ENCODE measurements at regions not wholly inside any gene's neighbourhood (a gene's known extent, or its start where the extent isn't known, plus 50 kb on each side); places are given as distances from the start of the nearest gene placed in this dataset.

DNA sequence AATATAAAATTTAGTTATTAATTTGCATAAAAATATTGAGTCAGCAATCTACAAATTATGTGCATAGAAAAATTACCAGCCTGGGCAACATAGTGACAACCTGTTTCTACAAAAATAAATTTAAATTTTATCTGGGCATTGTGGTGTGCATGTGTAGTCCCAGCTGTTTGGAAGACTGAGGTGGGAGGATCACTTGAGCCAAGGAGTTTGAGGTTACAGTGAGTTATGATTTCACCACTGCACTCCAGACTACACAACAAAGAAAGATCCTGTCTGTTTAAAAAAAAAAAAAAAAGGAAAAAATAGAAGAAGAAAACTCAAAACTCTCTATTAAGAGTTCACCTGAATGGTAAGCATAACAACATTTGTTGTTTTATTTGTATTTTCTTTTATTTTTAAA lies 1048.4 kb upstream of the CDH2 start:
- Histone ChIP-seq H3K27ac (ENCODE audit: extremely low read depth, low read depth, low read length) (no peak overlapping the region), H3K36me3 (ENCODE audit: control insufficient read depth in 2 of 2, insufficient read depth in 1 of 2, low read length in 2 of 2) (no peaks in the 10 kb centered on the region), H3K4me3 (ENCODE audit: low read depth, low read length) (no peak overlapping the region), H3K9me3 (ENCODE audit: control insufficient read depth, insufficient read depth, low read depth, low read length) (no peaks in the 10 kb centered on the region), H3K4me1 (ENCODE audit: control insufficient read depth, insufficient read depth, low read length) (no peaks in the 10 kb centered on the region)
- CTCF ChIA-PET, result no interaction called here
- TF ChIP-seq, protein P1, sequence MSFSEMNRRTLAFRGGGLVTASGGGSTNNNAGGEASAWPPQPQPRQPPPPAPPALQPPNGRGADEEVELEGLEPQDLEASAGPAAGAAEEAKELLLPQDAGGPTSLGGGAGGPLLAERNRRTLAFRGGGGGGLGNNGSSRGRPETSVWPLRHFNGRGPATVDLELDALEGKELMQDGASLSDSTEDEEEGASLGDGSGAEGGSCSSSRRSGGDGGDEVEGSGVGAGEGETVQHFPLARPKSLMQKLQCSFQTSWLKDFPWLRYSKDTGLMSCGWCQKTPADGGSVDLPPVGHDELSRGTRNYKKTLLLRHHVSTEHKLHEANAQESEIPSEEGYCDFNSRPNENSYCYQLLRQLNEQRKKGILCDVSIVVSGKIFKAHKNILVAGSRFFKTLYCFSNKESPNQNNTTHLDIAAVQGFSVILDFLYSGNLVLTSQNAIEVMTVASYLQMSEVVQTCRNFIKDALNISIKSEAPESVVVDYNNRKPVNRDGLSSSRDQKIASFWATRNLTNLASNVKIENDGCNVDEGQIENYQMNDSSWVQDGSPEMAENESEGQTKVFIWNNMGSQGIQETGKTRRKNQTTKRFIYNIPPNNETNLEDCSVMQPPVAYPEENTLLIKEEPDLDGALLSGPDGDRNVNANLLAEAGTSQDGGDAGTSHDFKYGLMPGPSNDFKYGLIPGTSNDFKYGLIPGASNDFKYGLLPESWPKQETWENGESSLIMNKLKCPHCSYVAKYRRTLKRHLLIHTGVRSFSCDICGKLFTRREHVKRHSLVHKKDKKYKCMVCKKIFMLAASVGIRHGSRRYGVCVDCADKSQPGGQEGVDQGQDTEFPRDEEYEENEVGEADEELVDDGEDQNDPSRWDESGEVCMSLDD (tag by site-specific recombination; IDR thresholded peaks at IDR 0.05), result no peak
- TF ChIP-seq KLF1 (tag by site-specific recombination; IDR thresholded peaks at IDR 0.05) (no peak), ZNF529 (tag by site-specific recombination; IDR thresholded peaks at IDR 0.05; ENCODE audit: insufficient replicate concordance) (no peak), ZNF174 (tag by site-specific recombination; IDR thresholded peaks at IDR 0.05) (no peak), ZNF521 (tag by site-specific recombination; IDR thresholded peaks at IDR 0.05) (no peak), ZNF175 (tag by site-specific recombination; IDR thresholded peaks at IDR 0.05) (no peak), ZFP69B (tag by site-specific recombination; IDR thresholded peaks at IDR 0.05) (no peak)
- TF ChIP-seq, protein P2, sequence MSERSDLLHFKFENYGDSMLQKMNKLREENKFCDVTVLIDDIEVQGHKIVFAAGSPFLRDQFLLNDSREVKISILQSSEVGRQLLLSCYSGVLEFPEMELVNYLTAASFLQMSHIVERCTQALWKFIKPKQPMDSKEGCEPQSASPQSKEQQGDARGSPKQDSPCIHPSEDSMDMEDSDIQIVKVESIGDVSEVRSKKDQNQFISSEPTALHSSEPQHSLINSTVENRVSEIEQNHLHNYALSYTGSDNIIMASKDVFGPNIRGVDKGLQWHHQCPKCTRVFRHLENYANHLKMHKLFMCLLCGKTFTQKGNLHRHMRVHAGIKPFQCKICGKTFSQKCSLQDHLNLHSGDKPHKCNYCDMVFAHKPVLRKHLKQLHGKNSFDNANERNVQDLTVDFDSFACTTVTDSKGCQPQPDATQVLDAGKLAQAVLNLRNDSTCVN (tag by site-specific recombination; optimal IDR thresholded peaks at IDR 0.05), result no peak
- TF ChIP-seq, protein P3, sequence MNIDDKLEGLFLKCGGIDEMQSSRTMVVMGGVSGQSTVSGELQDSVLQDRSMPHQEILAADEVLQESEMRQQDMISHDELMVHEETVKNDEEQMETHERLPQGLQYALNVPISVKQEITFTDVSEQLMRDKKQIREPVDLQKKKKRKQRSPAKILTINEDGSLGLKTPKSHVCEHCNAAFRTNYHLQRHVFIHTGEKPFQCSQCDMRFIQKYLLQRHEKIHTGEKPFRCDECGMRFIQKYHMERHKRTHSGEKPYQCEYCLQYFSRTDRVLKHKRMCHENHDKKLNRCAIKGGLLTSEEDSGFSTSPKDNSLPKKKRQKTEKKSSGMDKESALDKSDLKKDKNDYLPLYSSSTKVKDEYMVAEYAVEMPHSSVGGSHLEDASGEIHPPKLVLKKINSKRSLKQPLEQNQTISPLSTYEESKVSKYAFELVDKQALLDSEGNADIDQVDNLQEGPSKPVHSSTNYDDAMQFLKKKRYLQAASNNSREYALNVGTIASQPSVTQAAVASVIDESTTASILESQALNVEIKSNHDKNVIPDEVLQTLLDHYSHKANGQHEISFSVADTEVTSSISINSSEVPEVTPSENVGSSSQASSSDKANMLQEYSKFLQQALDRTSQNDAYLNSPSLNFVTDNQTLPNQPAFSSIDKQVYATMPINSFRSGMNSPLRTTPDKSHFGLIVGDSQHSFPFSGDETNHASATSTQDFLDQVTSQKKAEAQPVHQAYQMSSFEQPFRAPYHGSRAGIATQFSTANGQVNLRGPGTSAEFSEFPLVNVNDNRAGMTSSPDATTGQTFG (tag by site-specific recombination; IDR thresholded peaks at IDR 0.05; ENCODE audit: borderline replicate concordance), result no peak
- POLR2A ChIA-PET, result interaction anchor here (0.6 kb wide), 1 partner anchor 124 kb away, joined by 3 read pairs; no protein-coding TSS in a partner anchor

- Histone ChIP-seq H3K36me3 (ENCODE audit: control insufficient read depth in 2 of 2, insufficient read depth in 1 of 2, low read length in 2 of 2) (no peaks in the 10 kb centered on the region), H3K27ac (ENCODE audit: extremely low read depth, low read depth, low read length) (no peak overlapping the region), H3K9me3 (ENCODE audit: control insufficient read depth, insufficient read depth, low read depth, low read length) (no peaks in the 10 kb centered on the region), H3K4me3 (ENCODE audit: low read depth, low read length) (no peak overlapping the region), H3K4me1 (ENCODE audit: control insufficient read depth, insufficient read depth, low read length) (no peaks in the 10 kb centered on the region)
- ChIA-PET CTCF (interaction anchor here (0.7 kb wide), 1 partner anchor 497 kb away, joined by 3 read pairs; no protein-coding TSS in a partner anchor), POLR2A (no interaction called here)
- TF ChIP-seq MYNN (tag by site-specific recombination; IDR thresholded peaks at IDR 0.05; ENCODE audit: borderline replicate concordance), result no peak
- no peak for TF ChIP-seq ZNF596 (tag by site-specific recombination; IDR thresholded peaks at IDR 0.05)
- no peak for TF ChIP-seq ZBTB7A (tag by site-specific recombination; IDR thresholded peaks at IDR 0.05; ENCODE audit: low read depth)
- TF ChIP-seq ZBTB8A (tag by site-specific recombination; IDR thresholded peaks at IDR 0.05), result no peak
- TF ChIP-seq ZNF311 (tag by site-specific recombination; IDR thresholded peaks at IDR 0.05; ENCODE audit: borderline replicate concordance), result no peak
- no peak for TF ChIP-seq ZNF664 (tag by site-specific recombination; IDR thresholded peaks at IDR 0.05)
- TF ChIP-seq, protein P4, sequence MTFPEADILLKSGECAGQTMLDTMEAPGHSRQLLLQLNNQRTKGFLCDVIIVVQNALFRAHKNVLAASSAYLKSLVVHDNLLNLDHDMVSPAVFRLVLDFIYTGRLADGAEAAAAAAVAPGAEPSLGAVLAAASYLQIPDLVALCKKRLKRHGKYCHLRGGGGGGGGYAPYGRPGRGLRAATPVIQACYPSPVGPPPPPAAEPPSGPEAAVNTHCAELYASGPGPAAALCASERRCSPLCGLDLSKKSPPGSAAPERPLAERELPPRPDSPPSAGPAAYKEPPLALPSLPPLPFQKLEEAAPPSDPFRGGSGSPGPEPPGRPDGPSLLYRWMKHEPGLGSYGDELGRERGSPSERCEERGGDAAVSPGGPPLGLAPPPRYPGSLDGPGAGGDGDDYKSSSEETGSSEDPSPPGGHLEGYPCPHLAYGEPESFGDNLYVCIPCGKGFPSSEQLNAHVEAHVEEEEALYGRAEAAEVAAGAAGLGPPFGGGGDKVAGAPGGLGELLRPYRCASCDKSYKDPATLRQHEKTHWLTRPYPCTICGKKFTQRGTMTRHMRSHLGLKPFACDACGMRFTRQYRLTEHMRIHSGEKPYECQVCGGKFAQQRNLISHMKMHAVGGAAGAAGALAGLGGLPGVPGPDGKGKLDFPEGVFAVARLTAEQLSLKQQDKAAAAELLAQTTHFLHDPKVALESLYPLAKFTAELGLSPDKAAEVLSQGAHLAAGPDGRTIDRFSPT (tag by site-specific recombination; IDR thresholded peaks at IDR 0.05), result no peak
- no peak for TF ChIP-seq ZNF292 (tag by site-specific recombination; IDR thresholded peaks at IDR 0.05; ENCODE audit: borderline replicate concordance, low read depth)
- no peak for TF ChIP-seq ZNF433 (tag by site-specific recombination; IDR thresholded peaks at IDR 0.05; ENCODE audit: low read depth)
- no peak for TF ChIP-seq ZNF701 (tag by site-specific recombination; IDR thresholded peaks at IDR 0.05)
- no peak for TF ChIP-seq ZBTB1 (tag by site-specific recombination; IDR thresholded peaks at IDR 0.05)
- TF ChIP-seq, protein P5, sequence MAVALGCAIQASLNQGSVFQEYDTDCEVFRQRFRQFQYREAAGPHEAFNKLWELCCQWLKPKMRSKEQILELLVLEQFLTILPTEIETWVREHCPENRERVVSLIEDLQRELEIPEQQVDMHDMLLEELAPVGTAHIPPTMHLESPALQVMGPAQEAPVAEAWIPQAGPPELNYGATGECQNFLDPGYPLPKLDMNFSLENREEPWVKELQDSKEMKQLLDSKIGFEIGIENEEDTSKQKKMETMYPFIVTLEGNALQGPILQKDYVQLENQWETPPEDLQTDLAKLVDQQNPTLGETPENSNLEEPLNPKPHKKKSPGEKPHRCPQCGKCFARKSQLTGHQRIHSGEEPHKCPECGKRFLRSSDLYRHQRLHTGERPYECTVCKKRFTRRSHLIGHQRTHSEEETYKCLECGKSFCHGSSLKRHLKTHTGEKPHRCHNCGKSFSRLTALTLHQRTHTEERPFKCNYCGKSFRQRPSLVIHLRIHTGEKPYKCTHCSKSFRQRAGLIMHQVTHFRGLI (tag by site-specific recombination; IDR thresholded peaks at IDR 0.05), result no peak
- TF ChIP-seq ZNF239 (tag by site-specific recombination; IDR thresholded peaks at IDR 0.05), result no peak
- no peak for TF ChIP-seq ZFP69B (tag by site-specific recombination; IDR thresholded peaks at IDR 0.05)
- TF ChIP-seq, protein P3 (tag by site-specific recombination; IDR thresholded peaks at IDR 0.05; ENCODE audit: borderline replicate concordance), result no peak
- no peak for TF ChIP-seq ZNF521 (tag by site-specific recombination; IDR thresholded peaks at IDR 0.05)
Observed at GRCh38 chr18:29218091-29218490, 1041.2 kb upstream of the CDH2 start.
